GM23338 (cell line): ENCODE measurements at regions not wholly inside any gene's neighbourhood (a gene's known extent, or its start where the extent isn't known, plus 50 kb on each side); places are given as distances from the start of the nearest gene placed in this dataset.

Experiments used
- ATAC-seq: fragments of 200-7000 bp; cut with Tn5 transposase; 3 replicates; pipeline ENCODE4 v1.9.1; 2020
- DNase-seq: peaks from one replicate; pipeline ENCODE4 v3.0.0-alpha.2; 2015; ENCODE audit warnings: low spot score
- H2AFZ ChIP-seq: fragments of 200-600 bp; sonication (generic); 2 replicates; pipeline ENCODE4 v1.8.0; 2016; ENCODE audit warnings: antibody characterized with exemption, mild to moderate bottlenecking, moderate library complexity
- H3F3A ChIP-seq: fragments of 200-600 bp; sonication (generic); replicated peaks from 2 replicates; pipeline ENCODE4 v1.8.0; 2017; ENCODE audit warnings: antibody characterized with exemption, mixed run types, low read depth
- H3K27ac ChIP-seq: fragments of 200-600 bp; sonication (generic); 2 replicates; pipeline ENCODE4 v1.6.1; 2016; ENCODE audit warnings: low read depth
- H3K27me3 ChIP-seq: fragments of 200-600 bp; sonication (generic); 2 replicates; pipeline ENCODE4 v1.8.0; 2016; ENCODE audit warnings: mild to moderate bottlenecking, mixed run types, moderate library complexity; ENCODE audit not compliant: insufficient read depth
- H3K36me3 ChIP-seq: fragments of 200-600 bp; sonication (generic); 2 replicates; pipeline ENCODE4 v1.8.0; 2016; ENCODE audit warnings: mild to moderate bottlenecking; ENCODE audit not compliant: insufficient read depth
- H3K4me1 ChIP-seq: fragments of 200-600 bp; sonication (generic); 2 replicates; pipeline ENCODE4 v1.8.0; 2016; ENCODE audit warnings: mild to moderate bottlenecking, moderate library complexity; ENCODE audit not compliant: insufficient read depth
- H3K4me2 ChIP-seq: fragments of 200-600 bp; sonication (generic); 2 replicates; pipeline ENCODE4 v1.7.1; 2017; ENCODE audit warnings: mixed run types
- H3K4me3 ChIP-seq: fragments of 200-600 bp; sonication (generic); 2 replicates; pipeline ENCODE4 v1.6.1; 2016; ENCODE audit warnings: mixed run types
- H3K79me2 ChIP-seq: fragments of 200-600 bp; sonication (generic); replicated peaks from 2 replicates; pipeline ENCODE4 v1.8.0; 2017; ENCODE audit warnings: mild to moderate bottlenecking; ENCODE audit not compliant: insufficient read depth
- H3K9me2 ChIP-seq: fragments of 200-600 bp; sonication (generic); 2 replicates; pipeline ENCODE4 v1.8.0; 2017; ENCODE audit not compliant: insufficient read depth
- H4K20me1 ChIP-seq: fragments of 200-600 bp; sonication (generic); replicated peaks from 2 replicates; pipeline ENCODE4 v1.8.0; 2017; ENCODE audit warnings: mild to moderate bottlenecking; ENCODE audit not compliant: insufficient read depth
- H3K27ac Mint-ChIP-seq: 2 replicates; pipeline ENCODE4 v1.8.0; 2020; ENCODE audit warnings: inconsistent platforms, mild to moderate bottlenecking, moderate library complexity, mixed read lengths
- H3K27me3 Mint-ChIP-seq: 3 replicates; pipeline ENCODE4 v1.8.0; 2022; ENCODE audit warnings: low read depth, mild to moderate bottlenecking, moderate library complexity, mixed read lengths, inconsistent platforms; ENCODE audit not compliant: insufficient read depth, poor library complexity
- H3K36me3 Mint-ChIP-seq: 3 replicates; pipeline ENCODE4 v1.8.0; 2021; ENCODE audit warnings: low read depth, mild to moderate bottlenecking, inconsistent platforms, moderate library complexity, mixed read lengths
- H3K4me1 Mint-ChIP-seq: 3 replicates; pipeline ENCODE4 v1.8.0; 2020; ENCODE audit warnings: mild to moderate bottlenecking, inconsistent platforms, mixed read lengths
- H3K4me3 Mint-ChIP-seq: 3 replicates; pipeline ENCODE4 v1.8.0; 2021; ENCODE audit warnings: moderate library complexity, mild to moderate bottlenecking, inconsistent platforms, mixed read lengths
- H3K9me3 Mint-ChIP-seq: 3 replicates; pipeline ENCODE4 v1.8.0; 2020; ENCODE audit warnings: moderate library complexity, mild to moderate bottlenecking, inconsistent platforms, mixed read lengths
- EZH2 ChIP-seq: fragments of 200-600 bp; sonication (generic); IDR thresholded peaks from one replicate; pipeline ENCODE4 v1.8.0; 2017; ENCODE audit warnings: antibody characterized with exemption, mild to moderate bottlenecking, low read depth; ENCODE audit not compliant: unreplicated experiment
- EZH2phosphoT487 ChIP-seq: fragments of 200-600 bp; sonication (generic); IDR thresholded peaks from one replicate; pipeline ENCODE4 v1.8.1; 2018; ENCODE audit warnings: antibody characterized with exemption; ENCODE audit not compliant: unreplicated experiment
- JUNB ChIP-seq: IDR thresholded peaks from one replicate; pipeline ENCODE4 v1.6.1; 2016; ENCODE audit warnings: antibody characterized with exemption; ENCODE audit not compliant: unreplicated experiment
- POLR2AphosphoS5 ChIP-seq: IDR thresholded peaks from 2 replicates; pipeline ENCODE4 v1.6.1; 2016; ENCODE audit warnings: antibody characterized with exemption, low read depth
- STAT1 ChIP-seq: IDR thresholded peaks from one replicate; pipeline ENCODE4 v1.6.1; 2016; ENCODE audit warnings: antibody characterized with exemption; ENCODE audit not compliant: unreplicated experiment
- ZNF114 ChIP-seq: fragments of 250-450 bp; sonication (Bioruptor Pico); IDR thresholded peaks from 2 replicates; pipeline ENCODE4 v1.5.0; 2020; ENCODE audit warnings: mild to moderate bottlenecking, moderate library complexity
- ZNF331 ChIP-seq: fragments of 250-450 bp; sonication (Bioruptor Pico); IDR thresholded peaks from 2 replicates; pipeline ENCODE4 v1.5.0; 2020; ENCODE audit warnings: low read depth, mild to moderate bottlenecking, moderate library complexity
- TF ChIP-seq, protein P1 (sequence below): IDR thresholded peaks from one replicate; pipeline ENCODE4 v1.6.1; 2018; ENCODE audit warnings: antibody characterized with exemption; ENCODE audit not compliant: unreplicated experiment
- TF ChIP-seq, protein P2 (sequence below): IDR thresholded peaks from 2 replicates; pipeline ENCODE4 v1.6.1; 2016; ENCODE audit warnings: antibody characterized with exemption

GRCh38 chr5:125115195-125115525, 368.7 kb upstream of the ZNF608 start:
- TF ChIP-seq STAT1 = no peak
- no peak for TF ChIP-seq JUNB
- TF ChIP-seq, protein P1, sequence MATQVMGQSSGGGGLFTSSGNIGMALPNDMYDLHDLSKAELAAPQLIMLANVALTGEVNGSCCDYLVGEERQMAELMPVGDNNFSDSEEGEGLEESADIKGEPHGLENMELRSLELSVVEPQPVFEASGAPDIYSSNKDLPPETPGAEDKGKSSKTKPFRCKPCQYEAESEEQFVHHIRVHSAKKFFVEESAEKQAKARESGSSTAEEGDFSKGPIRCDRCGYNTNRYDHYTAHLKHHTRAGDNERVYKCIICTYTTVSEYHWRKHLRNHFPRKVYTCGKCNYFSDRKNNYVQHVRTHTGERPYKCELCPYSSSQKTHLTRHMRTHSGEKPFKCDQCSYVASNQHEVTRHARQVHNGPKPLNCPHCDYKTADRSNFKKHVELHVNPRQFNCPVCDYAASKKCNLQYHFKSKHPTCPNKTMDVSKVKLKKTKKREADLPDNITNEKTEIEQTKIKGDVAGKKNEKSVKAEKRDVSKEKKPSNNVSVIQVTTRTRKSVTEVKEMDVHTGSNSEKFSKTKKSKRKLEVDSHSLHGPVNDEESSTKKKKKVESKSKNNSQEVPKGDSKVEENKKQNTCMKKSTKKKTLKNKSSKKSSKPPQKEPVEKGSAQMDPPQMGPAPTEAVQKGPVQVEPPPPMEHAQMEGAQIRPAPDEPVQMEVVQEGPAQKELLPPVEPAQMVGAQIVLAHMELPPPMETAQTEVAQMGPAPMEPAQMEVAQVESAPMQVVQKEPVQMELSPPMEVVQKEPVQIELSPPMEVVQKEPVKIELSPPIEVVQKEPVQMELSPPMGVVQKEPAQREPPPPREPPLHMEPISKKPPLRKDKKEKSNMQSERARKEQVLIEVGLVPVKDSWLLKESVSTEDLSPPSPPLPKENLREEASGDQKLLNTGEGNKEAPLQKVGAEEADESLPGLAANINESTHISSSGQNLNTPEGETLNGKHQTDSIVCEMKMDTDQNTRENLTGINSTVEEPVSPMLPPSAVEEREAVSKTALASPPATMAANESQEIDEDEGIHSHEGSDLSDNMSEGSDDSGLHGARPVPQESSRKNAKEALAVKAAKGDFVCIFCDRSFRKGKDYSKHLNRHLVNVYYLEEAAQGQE = no peak
- TF ChIP-seq EZH2phosphoT487 = no peak
- TF ChIP-seq EZH2 = no peak
- no peaks in the 10 kb centered on the region for H3K27me3 ChIP-seq
- no peaks in the 10 kb centered on the region for H3K79me2 ChIP-seq
- H2AFZ ChIP-seq = peak overlapping the region; percentile 76; the same call in 1 of the 2 replicates
- H3K4me1 ChIP-seq = peaks cover 23% of the 10 kb centered on the region
- H3K27ac ChIP-seq = no peak overlapping the region
- no peak overlapping the region for H3K4me3 ChIP-seq
- Mint-ChIP-seq H3K36me3 (peaks cover 6% of the 10 kb centered on the region; the same call in 2 of the 3 replicates), H3K9me3 (no peaks in the 10 kb centered on the region; the same call in 2 of the 3 replicates), H3K4me3 (no peak overlapping the region), H3K4me1 (peaks cover 24% of the 10 kb centered on the region), H3K27ac (no peak overlapping the region), H3K27me3 (peaks cover 3% of the 10 kb centered on the region)
- no peaks in the 10 kb centered on the region for H4K20me1 ChIP-seq
- ATAC-seq = no peak
- no peaks in the 10 kb centered on the region for H3F3A ChIP-seq
- no peak for DNase-seq
- H3K36me3 ChIP-seq = no peaks in the 10 kb centered on the region
- H3K9me2 ChIP-seq = peaks cover 19% of the 10 kb centered on the region
- H3K4me2 ChIP-seq = peak overlapping the region; percentile 19; the same call in 1 of the 2 replicates

GRCh38 chr5:125117566-125117965, 371.1 kb upstream of the ZNF608 start:
- no peak overlapping the region for H2AFZ ChIP-seq
- H3K36me3 ChIP-seq = no peaks in the 10 kb centered on the region
- H3K4me1 ChIP-seq = peaks cover 31% of the 10 kb centered on the region
- Mint-ChIP-seq H3K9me3 (no peaks in the 10 kb centered on the region), H3K4me3 (no peak overlapping the region), H3K27me3 (peaks cover 2% of the 10 kb centered on the region), H3K36me3 (no peaks in the 10 kb centered on the region; the same call in 1 of the 3 replicates), H3K4me1 (peaks cover 29% of the 10 kb centered on the region), H3K27ac (no peak overlapping the region)
- H3K27ac ChIP-seq = no peak overlapping the region
- no peak overlapping the region for H3K4me2 ChIP-seq
- ATAC-seq (no peak), DNase-seq (no peak)
- H3K27me3 ChIP-seq = no peaks in the 10 kb centered on the region
- H3K4me3 ChIP-seq = no peak overlapping the region
- no peaks in the 10 kb centered on the region for H3F3A ChIP-seq
- no peak for TF ChIP-seq ZNF114 (CRISPR knock-in tag)
- TF ChIP-seq STAT1 = no peak
- TF ChIP-seq EZH2 = no peak
- no peak for TF ChIP-seq ZNF331 (CRISPR knock-in tag)
- TF ChIP-seq POLR2AphosphoS5 = no peak
- TF ChIP-seq, protein P2, sequence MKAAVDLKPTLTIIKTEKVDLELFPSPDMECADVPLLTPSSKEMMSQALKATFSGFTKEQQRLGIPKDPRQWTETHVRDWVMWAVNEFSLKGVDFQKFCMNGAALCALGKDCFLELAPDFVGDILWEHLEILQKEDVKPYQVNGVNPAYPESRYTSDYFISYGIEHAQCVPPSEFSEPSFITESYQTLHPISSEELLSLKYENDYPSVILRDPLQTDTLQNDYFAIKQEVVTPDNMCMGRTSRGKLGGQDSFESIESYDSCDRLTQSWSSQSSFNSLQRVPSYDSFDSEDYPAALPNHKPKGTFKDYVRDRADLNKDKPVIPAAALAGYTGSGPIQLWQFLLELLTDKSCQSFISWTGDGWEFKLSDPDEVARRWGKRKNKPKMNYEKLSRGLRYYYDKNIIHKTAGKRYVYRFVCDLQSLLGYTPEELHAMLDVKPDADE = no peak
- TF ChIP-seq JUNB = no peak
- no peaks in the 10 kb centered on the region for H3K79me2 ChIP-seq
- H4K20me1 ChIP-seq = no peaks in the 10 kb centered on the region
- peaks cover 6% of the 10 kb centered on the region for H3K9me2 ChIP-seq
